ENCODE measurements at regions not wholly inside any gene's neighbourhood (a gene's known extent, or its start where the extent isn't known, plus 50 kb on each side); places are given as distances from the start of the nearest gene placed in this dataset.

DNA sequence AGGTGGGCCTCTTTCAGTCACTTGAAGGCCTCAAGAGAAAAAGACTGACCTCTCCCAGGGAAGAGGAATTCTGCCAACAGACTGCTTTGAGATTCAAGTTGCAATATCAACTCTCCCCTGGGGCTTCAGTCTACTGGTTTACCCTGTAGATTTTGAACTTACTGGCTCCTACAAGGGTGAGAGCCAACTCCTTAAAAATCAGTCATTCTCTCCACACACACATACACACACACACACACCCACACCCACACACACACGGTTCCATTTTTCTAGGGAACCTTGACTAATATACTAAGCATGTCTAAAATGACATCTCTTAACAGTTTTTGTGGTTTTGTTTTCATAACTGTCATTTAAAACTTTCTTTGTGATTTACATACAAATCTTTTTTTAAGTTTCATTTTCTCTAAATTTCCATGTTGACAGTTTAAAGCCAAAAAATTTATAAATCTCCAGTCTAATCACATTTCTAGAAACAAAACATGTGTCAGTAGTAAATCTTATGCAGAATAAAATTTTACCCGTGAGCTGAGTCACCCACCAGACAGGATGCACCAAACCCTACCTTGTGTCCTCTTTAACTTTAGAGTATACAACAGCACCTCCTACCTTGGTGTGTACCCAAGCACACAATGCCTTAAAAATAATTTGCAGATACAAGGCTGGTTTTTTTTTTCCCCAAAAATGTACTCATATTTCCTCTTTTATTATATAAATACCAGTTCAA lies 394.6 kb downstream of the AEBP2 start:
- in situ Hi-C loops (cut with HindIII; ENCODE audit: low pct_ligation_motif_present, low pct_unique_long_range_greater_than_20kb, low sequenced_read_pairs): no loop called here
- no peak for DNase-seq

GRCh38 chr12:19834592-19834991 lies 395.3 kb downstream of the AEBP2 start:
- no peak for DNase-seq
- in situ Hi-C loops (cut with HindIII; ENCODE audit: low pct_ligation_motif_present, low pct_unique_long_range_greater_than_20kb, low sequenced_read_pairs): no loop called here

DNA sequence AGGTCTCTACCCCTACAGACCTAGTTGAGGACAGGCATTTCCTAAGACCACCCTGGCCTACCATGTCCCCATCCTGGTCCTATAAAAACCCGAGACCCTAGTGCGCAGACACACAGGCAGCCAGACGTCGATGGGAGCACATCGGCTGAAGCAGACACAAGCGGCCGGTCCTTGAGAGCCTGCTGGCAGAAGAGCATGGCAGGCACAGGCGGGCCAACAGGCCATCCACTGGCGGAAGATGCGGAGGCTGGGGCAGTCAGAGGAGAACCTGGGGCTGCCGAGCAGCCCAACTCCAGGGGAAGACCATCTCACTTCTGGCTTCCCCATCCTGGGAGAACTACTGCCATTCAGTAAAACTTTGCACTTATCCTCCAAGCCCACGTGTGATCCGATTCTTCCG lies 396.8 kb downstream of the AEBP2 start:
- in situ Hi-C loops (cut with HindIII; ENCODE audit: low pct_ligation_motif_present, low pct_unique_long_range_greater_than_20kb, low sequenced_read_pairs): no loop called here
- DNase-seq: no peak

- no peak for DNase-seq
- in situ Hi-C loops (cut with HindIII; ENCODE audit: low pct_ligation_motif_present, low pct_unique_long_range_greater_than_20kb, low sequenced_read_pairs): no loop called here
These were observed 397.2 kb downstream of the AEBP2 start for GRCh38 chr12:19836456-19836855.

DNA sequence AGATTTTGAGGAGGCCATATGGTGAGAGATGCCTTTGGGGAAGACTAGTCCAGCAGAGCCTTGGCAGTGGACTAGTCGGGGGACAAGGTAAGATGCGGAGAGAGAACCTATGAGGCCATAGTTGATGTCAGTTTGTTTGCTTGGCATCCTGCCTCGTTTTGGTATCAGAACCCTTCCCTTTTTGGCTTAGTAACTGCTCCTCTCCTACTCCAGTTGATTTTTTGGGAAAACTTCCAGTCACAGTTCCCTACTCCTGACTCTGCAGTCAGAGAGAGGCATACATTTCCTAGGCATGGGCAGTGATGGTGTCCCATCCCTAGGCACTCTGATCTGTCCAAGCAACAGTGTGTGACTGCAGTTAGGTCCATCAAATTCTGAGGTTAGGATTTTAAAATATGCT lies 398.3 kb downstream of the AEBP2 start:
- in situ Hi-C loops (cut with HindIII; ENCODE audit: low pct_ligation_motif_present, low pct_unique_long_range_greater_than_20kb, low sequenced_read_pairs): no loop called here

GRCh38 chr12:19841451-19841850 lies 402.2 kb downstream of the AEBP2 start:
- no peak for DNase-seq
- in situ Hi-C loops (cut with HindIII; ENCODE audit: low pct_ligation_motif_present, low pct_unique_long_range_greater_than_20kb, low sequenced_read_pairs): no loop called here

More for the DNA sequence above, 398.3 kb downstream of the AEBP2 start:
- DNase-seq: no peak

- no peak for DNase-seq
- in situ Hi-C loops (cut with HindIII; ENCODE audit: low pct_ligation_motif_present, low pct_unique_long_range_greater_than_20kb, low sequenced_read_pairs): no loop called here
These were observed 402.8 kb downstream of the AEBP2 start for GRCh38 chr12:19842116-19842515.

DNA sequence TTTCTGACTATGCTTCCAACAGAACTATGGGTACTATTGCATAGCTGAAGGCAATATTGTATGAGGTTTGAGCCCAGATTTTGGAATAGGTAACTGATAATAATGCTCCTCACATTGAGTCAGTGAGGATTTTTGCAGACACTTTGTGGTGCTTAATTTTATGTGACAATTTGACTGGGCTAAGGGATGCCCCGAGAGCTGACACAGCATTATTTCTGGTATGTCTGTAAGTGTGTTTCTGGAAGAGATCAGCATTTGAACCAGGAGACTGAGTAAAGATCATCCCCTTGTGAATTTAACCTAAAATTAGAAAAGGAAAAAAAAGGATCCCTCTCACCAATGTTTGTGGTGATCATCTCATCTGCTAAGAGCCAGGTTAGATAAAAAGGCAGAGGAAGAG lies 404.9 kb downstream of the AEBP2 start:
- in situ Hi-C loops (cut with HindIII; ENCODE audit: low pct_ligation_motif_present, low pct_unique_long_range_greater_than_20kb, low sequenced_read_pairs): no loop called here
- DNase-seq: no peak

- in situ Hi-C loops (cut with HindIII; ENCODE audit: low pct_ligation_motif_present, low pct_unique_long_range_greater_than_20kb, low sequenced_read_pairs): no loop called here
- DNase-seq: peak; percentile 10
These were observed 407.3 kb downstream of the AEBP2 start for GRCh38 chr12:19846574-19846973.

DNA sequence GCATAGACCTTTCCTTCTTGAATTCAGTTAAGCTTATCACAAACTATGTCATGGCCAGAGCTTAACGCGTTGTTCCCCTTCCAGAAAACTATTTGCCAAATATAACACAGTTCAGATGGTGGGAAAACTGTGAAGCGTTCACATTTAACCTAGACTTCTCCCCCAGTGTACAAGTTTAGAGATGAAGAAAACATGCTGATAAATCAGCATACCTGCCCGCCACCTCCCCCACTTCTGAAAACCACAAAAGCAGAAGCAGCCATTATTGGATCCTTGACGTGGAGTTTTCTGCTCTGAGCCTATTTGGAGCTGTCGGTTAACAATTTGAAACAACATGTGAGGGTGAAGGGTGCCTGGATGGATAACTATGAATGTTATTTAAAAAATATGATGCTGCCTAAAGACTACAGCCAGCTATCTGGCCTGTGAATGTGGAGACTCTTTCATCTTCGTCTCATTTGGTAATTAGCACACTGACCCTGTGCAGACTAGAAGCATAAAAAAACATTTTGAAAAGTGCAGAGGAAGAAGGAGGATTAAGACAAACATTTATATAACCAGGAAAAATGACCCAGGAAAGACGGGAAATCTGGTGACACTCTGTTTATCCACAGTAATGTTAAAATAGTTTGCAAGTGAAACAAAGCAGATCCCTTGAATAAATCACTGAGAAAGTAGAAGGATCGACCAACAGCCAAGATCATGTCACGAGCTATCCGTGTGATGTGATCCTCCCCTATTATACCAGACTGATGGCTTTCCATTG lies 408.2 kb downstream of the AEBP2 start:
- no peak for DNase-seq
- in situ Hi-C loops (cut with HindIII; ENCODE audit: low pct_ligation_motif_present, low pct_unique_long_range_greater_than_20kb, low sequenced_read_pairs): no loop called here

- in situ Hi-C loops (cut with HindIII; ENCODE audit: low pct_ligation_motif_present, low pct_unique_long_range_greater_than_20kb, low sequenced_read_pairs): no loop called here
- no peak for DNase-seq
These were observed 409.1 kb downstream of the AEBP2 start for GRCh38 chr12:19848421-19848820.

DNA sequence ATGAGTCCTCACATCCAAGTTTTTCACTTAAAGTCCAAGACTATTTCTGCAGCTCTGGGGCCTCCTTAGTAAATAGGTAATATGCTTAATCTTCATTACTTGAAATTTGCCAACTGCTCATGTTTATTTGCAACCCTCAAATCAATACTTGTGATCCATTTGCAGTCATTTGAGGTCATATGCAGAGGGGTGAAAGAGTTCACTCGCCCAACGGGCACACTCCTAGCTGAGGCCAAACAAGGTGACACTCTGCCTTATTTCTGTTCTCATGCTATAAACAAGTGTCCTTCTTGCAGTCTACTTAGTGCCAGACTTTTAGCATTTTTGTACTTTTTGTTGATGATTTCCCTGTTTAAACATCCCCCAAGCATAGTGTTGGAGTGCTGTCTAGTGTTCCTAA lies 409.9 kb downstream of the AEBP2 start:
- in situ Hi-C loops (cut with HindIII; ENCODE audit: low pct_ligation_motif_present, low pct_unique_long_range_greater_than_20kb, low sequenced_read_pairs): no loop called here
- DNase-seq: no peak

GRCh38 chr12:19850346-19851065 lies 411.2 kb downstream of the AEBP2 start:
- DNase-seq: no peak

GRCh38 chr12:19852100-19852855 lies 413.0 kb downstream of the AEBP2 start:
- no peak for DNase-seq
- in situ Hi-C loops (cut with HindIII; ENCODE audit: low pct_ligation_motif_present, low pct_unique_long_range_greater_than_20kb, low sequenced_read_pairs): no loop called here

More at GRCh38 chr12:19850346-19851065, 411.2 kb downstream of the AEBP2 start:
- in situ Hi-C loops (cut with HindIII; ENCODE audit: low pct_ligation_motif_present, low pct_unique_long_range_greater_than_20kb, low sequenced_read_pairs): no loop called here

- no peak for DNase-seq
- in situ Hi-C loops (cut with HindIII; ENCODE audit: low pct_ligation_motif_present, low pct_unique_long_range_greater_than_20kb, low sequenced_read_pairs): no loop called here
These were observed 416.6 kb downstream of the AEBP2 start for GRCh38 chr12:19855851-19856250.

- in situ Hi-C loops (cut with HindIII; ENCODE audit: low pct_ligation_motif_present, low pct_unique_long_range_greater_than_20kb, low sequenced_read_pairs): no loop called here
- no peak for DNase-seq
These were observed 417.1 kb downstream of the AEBP2 start for GRCh38 chr12:19856389-19856788.

DNA sequence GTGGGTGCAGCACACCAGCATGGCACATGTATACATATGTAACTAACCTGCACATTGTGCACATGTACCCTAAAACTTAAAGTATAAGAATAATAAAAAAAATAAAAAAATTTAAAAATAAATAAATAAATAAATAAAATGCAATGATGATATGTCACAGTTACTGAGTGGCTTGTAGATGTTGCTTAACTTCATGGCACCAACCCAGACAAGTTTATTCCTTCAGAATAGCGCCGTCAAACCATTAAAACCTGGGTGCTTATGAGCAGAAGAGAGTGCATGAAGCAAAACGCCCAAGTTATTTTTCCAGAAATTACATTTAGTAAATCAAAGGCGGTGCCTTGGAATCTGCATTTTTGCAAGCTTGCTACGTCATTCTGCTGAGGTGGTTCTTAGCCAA lies 417.9 kb downstream of the AEBP2 start:
- DNase-seq: no peak
- in situ Hi-C loops (cut with HindIII; ENCODE audit: low pct_ligation_motif_present, low pct_unique_long_range_greater_than_20kb, low sequenced_read_pairs): no loop called here

DNA sequence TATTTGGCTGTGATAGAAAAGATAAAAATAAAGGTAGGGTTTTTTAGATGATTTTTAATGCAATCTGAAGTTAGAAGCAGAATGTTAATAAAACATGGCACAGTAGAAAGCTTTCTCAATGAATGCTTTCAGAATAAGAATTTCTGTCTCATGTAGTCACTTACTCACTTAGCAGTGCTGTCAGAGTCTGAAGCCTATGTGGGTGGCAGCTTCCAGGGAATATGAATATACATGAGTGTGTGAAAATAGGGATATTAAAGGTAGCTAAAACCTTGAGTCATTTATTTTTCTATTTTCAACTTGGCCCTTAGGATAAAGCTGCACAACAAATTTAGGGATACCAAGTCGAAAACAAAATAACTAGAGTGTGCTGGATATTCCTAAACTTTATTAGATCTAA lies 427.9 kb downstream of the AEBP2 start:
- DNase-seq: no peak
- in situ Hi-C loops (cut with HindIII; ENCODE audit: low pct_ligation_motif_present, low pct_unique_long_range_greater_than_20kb, low sequenced_read_pairs): no loop called here

GRCh38 chr12:19867970-19868369 lies 428.7 kb downstream of the AEBP2 start:
- in situ Hi-C loops (cut with HindIII; ENCODE audit: low pct_ligation_motif_present, low pct_unique_long_range_greater_than_20kb, low sequenced_read_pairs): no loop called here
- DNase-seq: no peak
